ENCODE measurements at regions not wholly inside any gene's neighbourhood (a gene's known extent, or its start where the extent isn't known, plus 50 kb on each side); places are given as distances from the start of the nearest gene placed in this dataset.

- TF ChIP-seq CTCF (IDR thresholded peaks at IDR 0.05): no peak
- TF ChIP-seq EZH2 (IDR thresholded peaks at IDR 0.05; ENCODE audit: borderline replicate concordance, insufficient read depth, low read depth, low read length, poor library complexity, severe bottlenecking): no peak
Measured at GRCh38 chr6:3966426-3966825, 112.5 kb downstream of the FAM217A start.

Data from B cell (primary cell).